Psoas muscle (tissue), 7 donors: ENCODE measurements at regions not wholly inside any gene's neighbourhood (a gene's known extent, or its start where the extent isn't known, plus 50 kb on each side); places are given as distances from the start of the nearest gene placed in this dataset.
"Not testable (repeated sequence)": the region's sequence is repeated elsewhere in the genome, so short reads cannot be mapped to it uniquely, and the experiment has no call there.

ENCODE experiments used
- ATAC-seq, 4 donors: fragments of 200-7000 bp; cut with Tn5 transposase; one replicate each; pipeline ENCODE4 v1.9.1; 2020; ENCODE audit warnings: moderate library complexity in 3 of 4, mild to moderate bottlenecking in 2 of 4
- DNase-seq, 2 donors: peaks; one replicate each; pipeline ENCODE4 v3.0.0-alpha.2; 2020
- H3K27ac ChIP-seq: fragments of 200-600 bp; one replicate; pipeline ENCODE4 v1.8.0; 2022
- H3K27me3 ChIP-seq, 3 donors: fragments of 200-600 bp in 1 of 3; one replicate each; pipeline versions ENCODE4 v1.6.1 to v1.8.0; 2013 to 2022; ENCODE audit warnings: low read length in 2 of 3, mild to moderate bottlenecking in 2 of 3, moderate library complexity in 1 of 3; ENCODE audit not compliant: insufficient read depth in 3 of 3
- H3K36me3 ChIP-seq, 2 donors: fragments of 200-600 bp in 1 of 2; one replicate each; pipeline versions ENCODE4 v1.6.1 to v1.8.0; 2013 to 2022; ENCODE audit warnings: low read depth in 1 of 2, mild to moderate bottlenecking in 1 of 2, moderate library complexity in 1 of 2; ENCODE audit not compliant: insufficient read depth in 1 of 2
- H3K4me1 ChIP-seq: fragments of 200-600 bp; one replicate; pipeline ENCODE4 v1.8.0; 2022
- H3K4me3 ChIP-seq: fragments of 200-600 bp; one replicate; pipeline ENCODE4 v1.8.0; 2022; ENCODE audit warnings: mild to moderate bottlenecking
- H3K9me3 ChIP-seq: fragments of 200-600 bp; one replicate; pipeline ENCODE4 v1.8.0; 2022
- CTCF ChIP-seq: fragments of 200-600 bp; IDR thresholded peaks from one replicate; pipeline ENCODE4 v1.8.0; 2022; ENCODE audit warnings: antibody characterized with exemption
- WGBS, 3 donors: extraction: QIAGEN DNeasy Blood & Tissue Kit; methylation state at CpG; one replicate each; pipeline versions ENCODE4 v1.1.6 to v1.1.7; 2013; 5-methylcytosine and 5-hydroxymethylcytosine counted together
- intact Hi-C, 2 donors: fragments of 100-400 bp; cut with DNase I; formaldehyde crosslinking; loops; one replicate each; pipeline versions ENCODE4 v1.11.0 to v1.14.2; 2022
- donor health status: healthy with polysubstance abuse.
- donor health status: DM: no; HTN: no; CAD: no; lungs with moderate emphysema.
- donor health status: Bipolar disorder and iron deficiency.
- donor health status: healthy.
- donor health status: DM: yes; HTN: yes; CAD: no.
- donor health status: DM: no; HTN: no; CAD: no.
- donor health status: DM: yes; HTN: yes; CAD: no.

GRCh38 chr11:83349296-83349695 lies 63.1 kb upstream of the CCDC90B start:
- no peaks in the 10 kb centered on the region for H3K9me3 ChIP-seq
- DNase-seq (no peak), ATAC-seq (no peak)
- no peak overlapping the region for H3K27ac ChIP-seq
- H3K4me3 ChIP-seq: no peak overlapping the region
- no peaks in the 10 kb centered on the region for H3K27me3 ChIP-seq
- no peaks in the 10 kb centered on the region for H3K36me3 ChIP-seq
- no peaks in the 10 kb centered on the region for H3K4me1 ChIP-seq
- no peak for TF ChIP-seq CTCF
- intact Hi-C loops: no loop called here
- WGBS, 3 donors: 51 to 55% (median 52%) methylated on average over 8 of the region's 8 CpGs

DNA sequence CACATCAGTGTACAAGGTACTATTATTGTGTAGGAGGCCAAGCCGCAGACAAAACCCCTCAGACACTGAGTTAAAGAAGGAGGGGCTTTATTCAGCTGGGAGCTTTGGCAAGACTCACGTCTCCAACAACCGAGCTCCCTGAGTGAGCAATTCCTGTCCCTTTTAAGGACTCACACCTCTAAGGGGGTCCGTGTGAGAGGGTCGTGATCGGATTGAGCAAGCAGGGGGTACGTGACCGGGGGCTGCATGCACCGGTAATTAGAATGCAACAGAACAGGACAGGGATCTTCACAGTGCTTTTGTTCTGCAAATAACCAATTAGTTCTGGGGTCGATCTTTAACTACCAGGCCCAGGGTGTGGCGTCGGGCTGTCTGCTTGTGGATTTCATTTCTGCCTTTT lies 60.5 kb upstream of the CCDC90B start:
- H3K4me1 ChIP-seq, H3K4me3 ChIP-seq, H3K27ac ChIP-seq, DNase-seq, H3K27me3 ChIP-seq, intact Hi-C loops, H3K36me3 ChIP-seq, ATAC-seq, H3K9me3 ChIP-seq: not testable (repeated sequence)
- 46 to 62% (median 52%) methylated on average over 12 of the region's 12 CpGs for WGBS, 3 donors

- H3K36me3 ChIP-seq, intact Hi-C loops, H3K4me3 ChIP-seq, H3K27me3 ChIP-seq, DNase-seq, H3K4me1 ChIP-seq, ATAC-seq, H3K27ac ChIP-seq, H3K9me3 ChIP-seq: not testable (repeated sequence)
- WGBS, 3 donors: 81 to 87% (median 82%) methylated on average over 9 of the region's 9 CpGs
Measured at GRCh38 chr11:83344521-83344920, 58.4 kb upstream of the CCDC90B start.

GRCh38 chr11:83336993-83337392 lies 50.8 kb upstream of the CCDC90B start:
- Histone ChIP-seq H3K36me3 (no peaks in the 10 kb centered on the region), H3K4me3 (no peak overlapping the region), H3K27ac (no peak overlapping the region), H3K9me3 (no peaks in the 10 kb centered on the region), H3K27me3 (no peaks in the 10 kb centered on the region), H3K4me1 (no peaks in the 10 kb centered on the region)
- intact Hi-C loops: no loop called here
- no peak for DNase-seq
- 29 to 74% (median 40%) methylated on average over 1 of the region's 1 CpG for WGBS, 3 donors
- no peak for TF ChIP-seq CTCF
- no peak for ATAC-seq
